Ascending aorta (tissue), 2 donors: ENCODE measurements at regions not wholly inside any gene's neighbourhood (a gene's known extent, or its start where the extent isn't known, plus 50 kb on each side); places are given as distances from the start of the nearest gene placed in this dataset.

ENCODE experiments used
- DNase-seq, 2 donors: peaks; one replicate each; pipeline ENCODE4 v3.0.0-alpha.2; 2019; ENCODE audit warnings: low spot score in 2 of 2
- H3K27ac ChIP-seq, 2 donors: fragments of 200-600 bp; sonication (generic); one replicate each; pipeline ENCODE4 v1.5.1; 2016 to 2017; ENCODE audit warnings: mild to moderate bottlenecking in 1 of 2
- H3K27me3 ChIP-seq: fragments of 200-600 bp; sonication (generic); one replicate; pipeline ENCODE4 v1.5.1; 2017
- H3K36me3 ChIP-seq, 2 donors: fragments of 200-600 bp; sonication (generic); one replicate each; pipeline ENCODE4 v1.5.1; 2016
- H3K4me1 ChIP-seq, 2 donors: fragments of 200-600 bp; sonication (generic); one replicate each; pipeline ENCODE4 v1.5.1; 2016 to 2017; ENCODE audit warnings: mild to moderate bottlenecking in 1 of 2
- H3K4me3 ChIP-seq, 2 donors: fragments of 200-600 bp; sonication (generic); one replicate each; pipeline ENCODE4 v1.5.1; 2016 to 2017; ENCODE audit warnings: mild to moderate bottlenecking in 1 of 2
- H3K9me3 ChIP-seq, 2 donors: fragments of 200-600 bp; sonication (generic); one replicate each; pipeline ENCODE4 v1.5.1; 2016
- intact Hi-C: fragments of 100-400 bp; cut with DNase I; formaldehyde crosslinking; loops from one replicate; pipeline ENCODE4 v1.15.1; 2023
- TF ChIP-seq, protein P1 (sequence below), 3 experiments: fragments of 200-600 bp in 2 of 3; fragments of 450-650 bp in 1 of 3; sonication (generic) in 2 of 3; IDR thresholded peaks; one replicate each; pipeline ENCODE4 v1.5.1; 2016 to 2019; ENCODE audit warnings: antibody characterized with exemption in 3 of 3, mild to moderate bottlenecking in 1 of 3, moderate library complexity in 1 of 3

DNA sequence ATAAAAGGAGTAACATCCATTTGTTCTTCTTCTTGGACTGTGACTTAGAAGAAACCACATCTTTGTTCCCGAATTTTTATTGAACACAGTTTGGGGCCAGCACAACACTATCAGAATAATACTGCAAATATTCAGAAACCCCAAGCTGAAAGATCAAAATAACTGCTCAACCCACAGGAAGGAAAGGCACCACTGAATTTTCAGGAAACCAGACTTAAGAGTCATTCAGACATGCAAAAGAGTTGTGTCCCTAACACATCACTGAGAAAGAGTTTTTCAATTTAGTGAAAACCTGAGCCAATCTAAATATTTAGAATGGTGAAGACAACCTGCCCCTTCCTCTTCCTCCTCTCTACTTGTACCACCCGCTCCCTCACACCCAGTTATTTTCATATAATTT, 295.0 kb upstream of the RORA start:
- Histone ChIP-seq H3K9me3 (no peaks in the 10 kb centered on the region), H3K36me3 (no peaks in the 10 kb centered on the region), H3K4me1 (no peaks in the 10 kb centered on the region), H3K27ac (no peak overlapping the region), H3K4me3 (no peak overlapping the region), H3K27me3 (no peaks in the 10 kb centered on the region)
- intact Hi-C loops, result no loop called here
- TF ChIP-seq, protein P1, sequence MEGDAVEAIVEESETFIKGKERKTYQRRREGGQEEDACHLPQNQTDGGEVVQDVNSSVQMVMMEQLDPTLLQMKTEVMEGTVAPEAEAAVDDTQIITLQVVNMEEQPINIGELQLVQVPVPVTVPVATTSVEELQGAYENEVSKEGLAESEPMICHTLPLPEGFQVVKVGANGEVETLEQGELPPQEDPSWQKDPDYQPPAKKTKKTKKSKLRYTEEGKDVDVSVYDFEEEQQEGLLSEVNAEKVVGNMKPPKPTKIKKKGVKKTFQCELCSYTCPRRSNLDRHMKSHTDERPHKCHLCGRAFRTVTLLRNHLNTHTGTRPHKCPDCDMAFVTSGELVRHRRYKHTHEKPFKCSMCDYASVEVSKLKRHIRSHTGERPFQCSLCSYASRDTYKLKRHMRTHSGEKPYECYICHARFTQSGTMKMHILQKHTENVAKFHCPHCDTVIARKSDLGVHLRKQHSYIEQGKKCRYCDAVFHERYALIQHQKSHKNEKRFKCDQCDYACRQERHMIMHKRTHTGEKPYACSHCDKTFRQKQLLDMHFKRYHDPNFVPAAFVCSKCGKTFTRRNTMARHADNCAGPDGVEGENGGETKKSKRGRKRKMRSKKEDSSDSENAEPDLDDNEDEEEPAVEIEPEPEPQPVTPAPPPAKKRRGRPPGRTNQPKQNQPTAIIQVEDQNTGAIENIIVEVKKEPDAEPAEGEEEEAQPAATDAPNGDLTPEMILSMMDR (IDR thresholded peaks at IDR 0.05), result no peak
- no peak for DNase-seq

DNA sequence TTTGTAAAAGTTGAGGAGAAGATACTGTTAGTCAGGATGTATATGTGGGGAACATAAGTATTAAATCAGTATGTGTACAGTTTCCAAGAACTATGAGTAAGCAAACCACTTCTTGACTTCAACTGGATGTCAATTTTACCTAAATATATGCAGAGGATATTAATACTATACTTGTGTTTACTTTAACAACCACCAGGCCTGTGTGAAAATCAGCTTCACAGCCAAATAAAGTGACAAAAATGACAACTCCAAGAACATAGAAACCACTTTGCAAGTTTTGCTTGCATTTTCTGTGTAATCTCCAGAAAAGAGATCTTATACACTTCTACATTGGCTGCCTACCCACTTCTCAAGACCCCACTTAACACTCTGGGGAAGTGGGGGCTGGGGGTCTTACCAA, 293.3 kb upstream of the RORA start:
- Histone ChIP-seq H3K27me3 (no peaks in the 10 kb centered on the region), H3K27ac (no peak overlapping the region), H3K4me3 (no peak overlapping the region), H3K9me3 (no peaks in the 10 kb centered on the region), H3K36me3 (no peaks in the 10 kb centered on the region), H3K4me1 (no peaks in the 10 kb centered on the region)
- TF ChIP-seq, protein P1 (IDR thresholded peaks at IDR 0.05), result no peak
- DNase-seq, result no peak
- intact Hi-C loops, result no loop called here

DNA sequence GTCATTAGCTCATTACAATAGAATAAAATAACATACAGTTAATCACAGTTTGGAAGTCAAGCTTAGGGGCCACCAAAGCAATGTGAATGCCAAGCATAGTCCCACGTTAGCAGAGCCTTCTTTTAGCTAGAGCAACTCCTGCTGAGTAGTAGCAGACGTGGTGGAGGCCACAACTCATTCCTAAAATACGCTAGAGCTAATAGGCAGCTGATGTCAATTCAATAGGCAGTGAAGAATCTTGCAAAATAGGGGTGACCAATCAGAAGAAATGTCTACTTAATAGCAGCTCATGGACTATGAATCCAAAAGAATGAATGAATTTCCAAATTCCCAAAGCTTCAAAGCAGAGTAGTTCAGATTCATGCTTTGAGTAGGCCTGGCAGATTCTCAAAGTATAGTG, 292.9 kb upstream of the RORA start:
- DNase-seq, result no peak
- no peaks in the 10 kb centered on the region for H3K27me3 ChIP-seq
- TF ChIP-seq, protein P1 (IDR thresholded peaks at IDR 0.05), result no peak
- H3K9me3 ChIP-seq, result no peaks in the 10 kb centered on the region
- H3K36me3 ChIP-seq, result no peaks in the 10 kb centered on the region
- intact Hi-C loops, result no loop called here
- no peak overlapping the region for H3K27ac ChIP-seq
- H3K4me3 ChIP-seq, result no peak overlapping the region
- no peaks in the 10 kb centered on the region for H3K4me1 ChIP-seq

DNA sequence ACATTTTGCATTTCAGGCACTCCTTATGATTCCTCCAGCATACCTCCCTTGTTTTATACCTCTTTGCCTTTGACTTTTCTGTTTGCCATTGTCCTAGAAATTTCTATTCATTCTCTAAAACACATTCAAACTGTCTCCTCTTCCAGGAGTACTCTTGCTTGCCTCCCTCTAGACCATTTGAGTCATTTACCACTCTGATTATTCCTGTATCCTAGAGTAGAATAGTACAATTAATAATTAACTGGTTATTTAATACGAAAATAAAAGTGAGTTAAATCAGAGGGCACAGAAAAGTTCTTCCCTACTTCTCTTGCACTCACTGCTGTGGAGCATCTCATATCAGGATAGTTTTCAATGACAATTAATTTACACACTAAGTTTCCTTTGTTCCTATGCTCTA, 290.2 kb upstream of the RORA start:
- H3K4me1 ChIP-seq, result no peaks in the 10 kb centered on the region
- H3K4me3 ChIP-seq, result no peak overlapping the region
- no peaks in the 10 kb centered on the region for H3K36me3 ChIP-seq
- intact Hi-C loops, result no loop called here
- H3K27me3 ChIP-seq, result no peaks in the 10 kb centered on the region
- H3K27ac ChIP-seq, result no peak overlapping the region
- TF ChIP-seq, protein P1 (IDR thresholded peaks at IDR 0.05), result no peak
- no peak for DNase-seq
- H3K9me3 ChIP-seq, result no peaks in the 10 kb centered on the region

DNA sequence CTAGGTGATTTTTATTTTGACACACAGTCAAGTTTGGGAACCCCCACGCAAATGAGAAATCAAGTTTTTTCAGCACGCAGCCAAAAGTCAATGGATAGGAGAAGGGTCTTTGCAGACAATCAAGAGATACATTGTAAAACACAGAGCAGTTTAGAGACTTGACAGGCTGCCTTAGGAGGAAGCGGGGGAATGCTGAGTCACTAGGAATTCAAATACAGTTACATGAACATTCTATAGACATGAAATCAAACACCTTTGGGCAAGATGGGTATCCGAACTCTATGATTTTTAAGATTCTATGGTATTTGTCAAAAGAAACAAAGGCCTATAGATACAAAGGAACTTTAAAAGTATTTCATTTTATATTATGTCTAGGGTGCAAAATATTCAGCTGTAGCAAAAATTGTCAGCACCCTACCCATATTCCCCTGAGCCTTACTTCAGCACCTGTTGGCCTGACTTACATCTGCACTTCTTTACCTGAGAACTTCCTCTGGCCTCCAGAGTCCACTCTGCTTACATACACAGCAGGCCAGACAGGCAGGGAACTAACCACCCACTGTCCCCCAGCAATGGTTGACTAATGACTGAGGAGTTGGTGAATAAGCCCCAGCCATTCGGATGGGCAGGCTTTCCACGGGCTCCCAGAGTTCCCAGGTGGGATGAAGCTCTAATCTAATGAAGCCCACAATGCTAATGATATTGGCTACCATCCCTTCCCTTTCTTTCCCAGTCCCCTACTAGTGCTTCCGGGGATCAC, 289.3 kb upstream of the RORA start:
- no peaks in the 10 kb centered on the region for H3K27me3 ChIP-seq
- TF ChIP-seq, protein P1 (IDR thresholded peaks at IDR 0.05), result no peak
- DNase-seq, result no peak
- H3K9me3 ChIP-seq, result no peaks in the 10 kb centered on the region
- no peaks in the 10 kb centered on the region for H3K4me1 ChIP-seq
- no peak overlapping the region for H3K27ac ChIP-seq
- no peaks in the 10 kb centered on the region for H3K36me3 ChIP-seq
- no peak overlapping the region for H3K4me3 ChIP-seq
- intact Hi-C loops, result no loop called here

DNA sequence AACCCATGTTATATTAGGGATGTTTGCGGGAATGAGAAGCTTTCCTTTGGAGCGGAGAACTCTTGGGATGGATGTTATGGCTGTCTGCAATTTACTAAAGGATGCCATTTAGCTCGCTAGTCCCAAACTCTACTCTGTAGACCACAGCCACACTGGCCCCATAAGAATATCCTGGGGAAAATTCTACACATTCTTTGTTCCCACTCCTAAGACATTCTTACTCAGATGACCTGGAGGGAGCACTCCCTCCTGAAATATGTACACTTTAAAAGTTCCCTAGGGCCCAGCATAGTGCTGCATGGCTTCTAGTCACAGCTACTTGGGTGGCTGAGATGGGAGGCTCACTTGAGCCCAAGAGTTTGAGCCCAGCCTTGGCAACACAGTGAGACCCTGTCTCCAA, 288.7 kb upstream of the RORA start:
- intact Hi-C loops, result no loop called here
- Histone ChIP-seq H3K9me3 (no peaks in the 10 kb centered on the region), H3K27ac (no peak overlapping the region)

More for the DNA sequence above, 288.7 kb upstream of the RORA start:
- H3K4me1 ChIP-seq, result no peaks in the 10 kb centered on the region
- H3K4me3 ChIP-seq, result no peak overlapping the region
- no peaks in the 10 kb centered on the region for H3K36me3 ChIP-seq
- TF ChIP-seq, protein P1 (IDR thresholded peaks at IDR 0.05), result no peak
- DNase-seq, result no peak
- no peaks in the 10 kb centered on the region for H3K27me3 ChIP-seq
